HepG2 (cell line): ENCODE measurements at regions not wholly inside any gene's neighbourhood (a gene's known extent, or its start where the extent isn't known, plus 50 kb on each side); places are given as distances from the start of the nearest gene placed in this dataset.

Experiments
- ATAC-seq: fragments of 200-7000 bp; cut with Tn5 transposase; 3 replicates; pipeline ENCODE4 v1.9.1; 2020; ENCODE audit warnings: mild to moderate bottlenecking, moderate library complexity
- BruUV-seq: library from RNA; stranded (reverse); fragments of 400-500 nt; replicated peaks from 2 replicates; lab custom pipeline; 2021; lab: Mats Ljungman, UMichigan
- CTCF ChIA-PET: fragments of 300-600 bp; formaldehyde crosslinking; extraction: SDS; loops from one replicate; lab custom pipeline; 2021; ENCODE audit warnings: low total read pairs, inconsistent platforms, low intra/inter-chr PET ratio; lab: Yijun Ruan, JAX
- POLR2A ChIA-PET: fragments of 350-600 bp; sonication (Branson Sonifier 250); formaldehyde crosslinking; loops from one replicate; lab custom pipeline; 2020; ENCODE audit warnings: antibody characterized with exemption, inconsistent platforms; lab: Yijun Ruan, JAX
- DNase-seq: peaks from one replicate; pipeline ENCODE4 v3.0.0-alpha.2; 2015; ENCODE audit warnings: low spot score
- FAIRE-seq: peaks from 3 replicates; lab custom pipeline; 2011; peaks lifted over from hg19 to GRCh38; lab: Jason Lieb, UNC
- H2AFZ ChIP-seq: one replicate; pipeline ENCODE4 v1.6.1; 2011; ENCODE audit warnings: low read length, inconsistent platforms
- H3K27ac ChIP-seq: fragments of 300-600 bp; 3 replicates; pipeline ENCODE4 v1.8.0; 2011; ENCODE audit warnings: mixed run types, mild to moderate bottlenecking, mixed read lengths, low read length, inconsistent platforms; ENCODE audit not compliant: insufficient read depth; ENCODE audit errors: extremely low read length
- H3K27me3 ChIP-seq, 2 experiments: fragments of 200-600 bp in 1 of 2; 2 replicates in 1 of 2; 3 replicates in 1 of 2; pipeline versions ENCODE4 v1.6.0 to v1.8.0; 2011; ENCODE audit warnings: low read length in 2 of 2, mild to moderate bottlenecking in 2 of 2, moderate library complexity in 2 of 2, inconsistent platforms in 1 of 2; ENCODE audit not compliant: insufficient read depth in 2 of 2, control insufficient read depth in 1 of 2
- H3K36me3 ChIP-seq, 2 experiments: fragments of 200-600 bp in 1 of 2; replicated peaks in 1 of 2; 2 replicates in 1 of 2; 3 replicates in 1 of 2; pipeline versions ENCODE4 v1.5.1 to v1.8.0; 2011; ENCODE audit warnings: low read length in 2 of 2, inconsistent platforms in 1 of 2; ENCODE audit not compliant: insufficient read depth in 2 of 2, control insufficient read depth in 1 of 2
- H3K4me1 ChIP-seq: 2 replicates; pipeline ENCODE4 v1.5.1; 2012; ENCODE audit warnings: low read length, inconsistent platforms; ENCODE audit not compliant: insufficient read depth
- H3K4me2 ChIP-seq: 2 replicates; pipeline ENCODE4 v1.6.0; 2011; ENCODE audit warnings: low read depth, low read length, inconsistent platforms
- H3K4me3 ChIP-seq, 3 experiments: fragments of 200-600 bp in 1 of 3; sonication (generic), shearing (Covaris generic) in 1 of 3; replicated peaks in 1 of 3; 2 replicates each; pipeline ENCODE4 v1.5.1; 2011 to 2016; ENCODE audit warnings: low read length in 3 of 3, inconsistent platforms in 2 of 3, low read depth in 2 of 3, mild to moderate bottlenecking in 2 of 3, control low read depth in 1 of 3, mixed read lengths in 1 of 3; ENCODE audit not compliant: insufficient read depth in 1 of 3
- H3K79me2 ChIP-seq: one replicate; pipeline ENCODE4 v1.6.1; 2011; ENCODE audit warnings: low read length, inconsistent platforms; ENCODE audit not compliant: insufficient read depth
- H3K9ac ChIP-seq: 2 replicates; pipeline ENCODE4 v1.6.0; 2011; ENCODE audit warnings: mild to moderate bottlenecking, low read depth, low read length, inconsistent platforms; ENCODE audit not compliant: insufficient read depth
- H3K9me3 ChIP-seq: 2 replicates; pipeline ENCODE4 v1.5.1; 2012; ENCODE audit warnings: mild to moderate bottlenecking, low read length
- H4K20me1 ChIP-seq: 2 replicates; pipeline ENCODE4 v1.6.0; 2011; ENCODE audit warnings: inconsistent platforms, mild to moderate bottlenecking, low read length, moderate library complexity; ENCODE audit not compliant: insufficient read depth
- BRD4 ChIP-seq: sonication (generic); formaldehyde crosslinking; IDR thresholded peaks from 2 replicates; pipeline ENCODE4 v1.4.0; 2020; ENCODE audit warnings: missing genetic modification reagents
- CREB1 ChIP-seq, 2 experiments: fragments of 450-650 bp in 1 of 2; IDR thresholded peaks; 2 replicates each; pipeline ENCODE4 v1.6.1; 2016 to 2017; ENCODE audit warnings: control low read depth in 1 of 2, mild to moderate bottlenecking in 1 of 2, missing compliant biosample characterization in 1 of 2, missing genetic modification characterization in 1 of 2
- DMAP1 ChIP-seq: IDR thresholded peaks from 2 replicates; pipeline ENCODE4 v1.6.1; 2016
- ELF3 ChIP-seq: IDR thresholded peaks from 2 replicates; pipeline ENCODE4 v1.6.1; 2016; ENCODE audit warnings: missing genetic modification reagents, missing compliant biosample characterization
- ERF ChIP-seq: IDR thresholded peaks from 2 replicates; pipeline ENCODE4 v1.6.1; 2018; ENCODE audit warnings: missing biosample characterization, missing genetic modification reagents
- ETV5 ChIP-seq: IDR thresholded peaks from 2 replicates; pipeline ENCODE4 v1.6.1; 2018; ENCODE audit warnings: missing biosample characterization, missing genetic modification reagents, inconsistent platforms, borderline replicate concordance
- ETV6 ChIP-seq: sonication (generic); formaldehyde crosslinking; conservative IDR thresholded peaks from 2 replicates; pipeline ENCODE4 v1.4.0; 2020; ENCODE audit warnings: missing genetic modification reagents
- GFI1 ChIP-seq: sonication (generic); formaldehyde crosslinking; IDR thresholded peaks from 2 replicates; pipeline ENCODE4 v1.5.0; 2020; ENCODE audit warnings: missing genetic modification reagents, mild to moderate bottlenecking, borderline replicate concordance
- HES4 ChIP-seq: sonication (generic); formaldehyde crosslinking; IDR thresholded peaks from 2 replicates; pipeline ENCODE4 v1.9.0; 2021; ENCODE audit warnings: mild to moderate bottlenecking, missing genetic modification reagents, borderline replicate concordance
- HNF4G ChIP-seq, 2 experiments: sonication (generic) in 1 of 2; formaldehyde crosslinking in 1 of 2; IDR thresholded peaks; 2 replicates each; pipeline versions ENCODE4 v1.4.0 to v1.6.1; 2011 to 2020; ENCODE audit warnings: borderline replicate concordance in 2 of 2, low read depth in 2 of 2, mild to moderate bottlenecking in 2 of 2, low read length in 1 of 2, missing genetic modification reagents in 1 of 2, moderate library complexity in 1 of 2
- HNRNPUL1 ChIP-seq: fragments of 200-400 bp; formaldehyde crosslinking; IDR thresholded peaks from 2 replicates; pipeline ENCODE4 v1.6.1; 2017; ENCODE audit warnings: low read depth, mild to moderate bottlenecking, low read length, moderate library complexity
- MXI1 ChIP-seq: IDR thresholded peaks from 3 replicates; pipeline ENCODE4 v1.6.1; 2012; ENCODE audit warnings: low read depth, low read length, inconsistent platforms, borderline replicate concordance
- TEAD2 ChIP-seq: sonication (generic); formaldehyde crosslinking; IDR thresholded peaks from 2 replicates; pipeline ENCODE4 v1.9.0; 2021; ENCODE audit warnings: missing genetic modification reagents
- WIZ ChIP-seq: sonication (generic); formaldehyde crosslinking; IDR thresholded peaks from 2 replicates; pipeline ENCODE4 v1.5.1; 2020; ENCODE audit warnings: mild to moderate bottlenecking, missing genetic modification reagents
- ZBTB7A ChIP-seq: sonication (generic); formaldehyde crosslinking; IDR thresholded peaks from 2 replicates; pipeline ENCODE4 v1.8.0; 2022; ENCODE audit warnings: mild to moderate bottlenecking, missing genetic modification reagents
- ZMAT3 ChIP-seq: sonication (generic); formaldehyde crosslinking; conservative IDR thresholded peaks from 2 replicates; pipeline ENCODE4 v1.7.0; 2021; ENCODE audit warnings: missing genetic modification reagents
- ZNF253 ChIP-seq: sonication (generic); formaldehyde crosslinking; IDR thresholded peaks from 2 replicates; pipeline ENCODE4 v1.8.0; 2022; ENCODE audit warnings: mild to moderate bottlenecking, missing genetic modification reagents, borderline replicate concordance
- ZNF3 ChIP-seq: IDR thresholded peaks from 2 replicates; pipeline ENCODE4 v1.7.0; 2017; ENCODE audit warnings: inconsistent platforms
- ZNF501 ChIP-seq: sonication (generic); formaldehyde crosslinking; IDR thresholded peaks from 2 replicates; pipeline ENCODE4 v1.5.1; 2020; ENCODE audit warnings: mild to moderate bottlenecking, moderate library complexity, missing genetic modification reagents
- ZNF761 ChIP-seq: sonication (generic); formaldehyde crosslinking; conservative IDR thresholded peaks from 2 replicates; pipeline ENCODE4 v1.4.0; 2020; ENCODE audit warnings: mild to moderate bottlenecking, missing genetic modification reagents
- WGBS: methylation state at CpG from one replicate; pipeline ENCODE4 v1.1.6; 2017; ENCODE audit warnings: low lambda C conversion rate; 5-methylcytosine and 5-hydroxymethylcytosine counted together
- in situ Hi-C: cut with HindIII; loops from 2 replicates; pipeline ENCODE4 v1.10.0; 2017; ENCODE audit warnings: low pct_unique_long_range_greater_than_20kb; ENCODE audit not compliant: extremely low pct_ligation_motif_present
- intact Hi-C: fragments of 100-400 bp; cut with micrococcal nuclease; formaldehyde crosslinking; loops from one replicate; pipeline ENCODE4 v1.10.0; 2022; ENCODE audit not compliant: unreplicated experiment
- TF ChIP-seq, protein P1 (sequence below): fragments of 450-650 bp; IDR thresholded peaks from 2 replicates; pipeline ENCODE4 v1.6.1; 2017
- TF ChIP-seq, protein P2 (sequence below): sonication (generic); formaldehyde crosslinking; IDR thresholded peaks from 2 replicates; pipeline ENCODE4 v1.5.1; 2020; ENCODE audit warnings: mild to moderate bottlenecking, missing genetic modification reagents, borderline replicate concordance

GRCh38 chr9:126122901-126123616 lies 203.6 kb upstream of the MVB12B start (continued):
- no peak for TF ChIP-seq GFI1
- no peak for TF ChIP-seq ELF3 (CRISPR knock-in tag)
- no peak for TF ChIP-seq MXI1
- no peak for TF ChIP-seq ZNF3 (CRISPR knock-in tag)
- TF ChIP-seq, protein P1, sequence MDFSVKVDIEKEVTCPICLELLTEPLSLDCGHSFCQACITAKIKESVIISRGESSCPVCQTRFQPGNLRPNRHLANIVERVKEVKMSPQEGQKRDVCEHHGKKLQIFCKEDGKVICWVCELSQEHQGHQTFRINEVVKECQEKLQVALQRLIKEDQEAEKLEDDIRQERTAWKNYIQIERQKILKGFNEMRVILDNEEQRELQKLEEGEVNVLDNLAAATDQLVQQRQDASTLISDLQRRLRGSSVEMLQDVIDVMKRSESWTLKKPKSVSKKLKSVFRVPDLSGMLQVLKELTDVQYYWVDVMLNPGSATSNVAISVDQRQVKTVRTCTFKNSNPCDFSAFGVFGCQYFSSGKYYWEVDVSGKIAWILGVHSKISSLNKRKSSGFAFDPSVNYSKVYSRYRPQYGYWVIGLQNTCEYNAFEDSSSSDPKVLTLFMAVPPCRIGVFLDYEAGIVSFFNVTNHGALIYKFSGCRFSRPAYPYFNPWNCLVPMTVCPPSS, result no peak

DNA sequence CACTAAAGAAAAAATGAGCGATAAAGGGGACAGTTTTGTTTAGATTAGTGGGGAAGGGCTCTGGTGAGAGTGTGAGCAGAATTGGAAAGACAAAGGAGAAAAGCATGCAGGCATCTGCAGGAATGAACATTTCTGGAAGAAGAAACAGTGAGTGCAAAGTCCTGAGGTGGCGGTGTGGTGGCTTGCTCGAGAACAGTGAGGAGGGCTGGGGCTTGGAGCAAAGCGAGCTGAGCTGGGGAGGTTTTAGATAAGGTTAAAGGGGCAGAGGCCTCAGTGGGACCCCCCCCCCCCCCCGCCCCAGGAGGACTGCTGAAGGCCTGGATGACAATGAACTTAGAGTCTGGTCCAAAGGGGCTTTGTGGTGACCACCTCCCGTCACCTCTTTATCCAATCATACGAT lies 202.7 kb upstream of the MVB12B start:
- TF ChIP-seq ERF (CRISPR knock-in tag), result no peak
- TF ChIP-seq TEAD2 (CRISPR knock-in tag), result no peak
- no peak for TF ChIP-seq WIZ (CRISPR knock-in tag)
- no peak for TF ChIP-seq ZNF761 (CRISPR knock-in tag)
- TF ChIP-seq DMAP1, result no peak
- TF ChIP-seq, protein P2, sequence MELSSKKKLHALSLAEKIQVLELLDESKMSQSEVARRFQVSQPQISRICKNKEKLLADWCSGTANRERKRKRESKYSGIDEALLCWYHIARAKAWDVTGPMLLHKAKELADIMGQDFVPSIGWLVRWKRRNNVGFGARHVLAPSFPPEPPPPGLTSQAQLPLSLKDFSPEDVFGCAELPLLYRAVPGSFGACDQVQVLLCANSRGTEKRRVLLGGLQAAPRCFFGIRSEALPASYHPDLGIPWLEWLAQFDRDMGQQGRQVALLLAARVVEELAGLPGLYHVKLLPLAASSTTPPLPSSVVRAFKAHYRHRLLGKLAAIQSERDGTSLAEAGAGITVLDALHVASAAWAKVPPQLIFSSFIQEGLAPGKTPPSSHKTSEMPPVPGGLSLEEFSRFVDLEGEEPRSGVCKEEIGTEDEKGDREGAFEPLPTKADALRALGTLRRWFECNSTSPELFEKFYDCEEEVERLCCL (CRISPR knock-in tag), result no peak
- no peak for TF ChIP-seq ETV6 (CRISPR knock-in tag)
- no peak for TF ChIP-seq CREB1 (IDR thresholded peaks at IDR 0.05)
- no peak for TF ChIP-seq CREB1 (CRISPR knock-in tag; IDR thresholded peaks at IDR 0.05)
- no peak for TF ChIP-seq HES4 (CRISPR knock-in tag)
- no peak for TF ChIP-seq BRD4 (CRISPR knock-in tag)
- no peak for TF ChIP-seq ZNF253 (CRISPR knock-in tag)
- TF ChIP-seq ZMAT3 (CRISPR knock-in tag), result no peak
- no peak for TF ChIP-seq HNF4G (IDR thresholded peaks at IDR 0.05; ENCODE audit: borderline replicate concordance, low read depth, low read length)
- no peak for TF ChIP-seq HNF4G (CRISPR knock-in tag; IDR thresholded peaks at IDR 0.05; ENCODE audit: borderline replicate concordance, low read depth)
- TF ChIP-seq ZBTB7A (CRISPR knock-in tag), result no peak
- no peak for TF ChIP-seq ETV5
- TF ChIP-seq HNRNPUL1, result no peak
- TF ChIP-seq ZNF501 (CRISPR knock-in tag), result no peak
- H3K27ac ChIP-seq, result no peak overlapping the region
- no peak overlapping the region for H3K9ac ChIP-seq
- H3K4me1 ChIP-seq, result no peaks in the 10 kb centered on the region
- BruUV-seq, result no TSS peak
- H3K79me2 ChIP-seq, result no peaks in the 10 kb centered on the region
- CTCF ChIA-PET, result no interaction called here
- no peak overlapping the region for H3K4me3 ChIP-seq
- in situ Hi-C loops (no loop called here), intact Hi-C loops (no loop called here)
- no peaks in the 10 kb centered on the region for H3K9me3 ChIP-seq
- no peaks in the 10 kb centered on the region for H4K20me1 ChIP-seq
- peaks cover 1 to 13% of the 10 kb centered on the region in 2 experiments; a peak in 2 of 5 replicates for H3K27me3 ChIP-seq
- FAIRE-seq (no peak), ATAC-seq (no peak), DNase-seq (no peak)
- POLR2A ChIA-PET, result no interaction called here
- no peaks in the 10 kb centered on the region for H3K36me3 ChIP-seq
- H2AFZ ChIP-seq, result no peak overlapping the region
- no peak overlapping the region for H3K4me2 ChIP-seq
- 40% methylated on average over 6 of the region's 7 CpGs for WGBS
